Heart right ventricle (tissue), 16 donors: ENCODE measurements at regions not wholly inside any gene's neighbourhood (a gene's known extent, or its start where the extent isn't known, plus 50 kb on each side); places are given as distances from the start of the nearest gene placed in this dataset.

Experiments used
- ATAC-seq, 8 donors: fragments of 200-7000 bp; cut with Tn5 transposase; one replicate each; pipeline ENCODE4 v1.9.1; 2020; ENCODE audit warnings: mild to moderate bottlenecking in 8 of 8, moderate library complexity in 8 of 8, moderate number of reproducible peaks in 1 of 8
- DNase-seq, 2 donors: peaks; one replicate each; pipeline ENCODE4 v3.0.0-alpha.2; 2020
- H3K27ac ChIP-seq, 10 donors: fragments of 200-600 bp; sonication (generic) in 2 of 10; one replicate each; pipeline versions ENCODE4 v1.5.0 to v1.8.0; 2020 to 2022; ENCODE audit warnings: mild to moderate bottlenecking in 3 of 10
- H3K27me3 ChIP-seq, 7 donors: fragments of 200-600 bp; one replicate each; pipeline ENCODE4 v1.8.0; 2021 to 2022; ENCODE audit warnings: mild to moderate bottlenecking in 2 of 7
- H3K36me3 ChIP-seq, 9 donors: fragments of 200-600 bp; sonication (generic) in 1 of 9; one replicate each; pipeline versions ENCODE4 v1.5.0 to v1.8.0; 2020 to 2022; ENCODE audit warnings: mild to moderate bottlenecking in 2 of 9
- H3K4me1 ChIP-seq, 9 donors: fragments of 200-600 bp; sonication (generic) in 1 of 9; one replicate each; pipeline versions ENCODE4 v1.5.0 to v1.8.0; 2020 to 2022; ENCODE audit warnings: mild to moderate bottlenecking in 4 of 9
- H3K4me3 ChIP-seq, 10 donors: fragments of 200-600 bp; sonication (generic) in 2 of 10; one replicate each; pipeline versions ENCODE4 v1.5.0 to v1.8.0; 2020 to 2022; ENCODE audit warnings: mild to moderate bottlenecking in 7 of 10, moderate library complexity in 2 of 10
- H3K9me3 ChIP-seq, 11 donors: fragments of 200-600 bp in 10 of 11; sonication (generic) in 2 of 11; one replicate each; pipeline versions ENCODE4 v1.5.0 to v1.8.0; 2013 to 2022; ENCODE audit warnings: mild to moderate bottlenecking in 2 of 11, control low read depth in 1 of 11, moderate library complexity in 1 of 11
- CTCF ChIP-seq, 9 donors: fragments of 200-600 bp; sonication (generic) in 2 of 9; IDR thresholded peaks; one replicate each; pipeline versions ENCODE4 v1.5.0 to v1.8.0; 2021 to 2022; ENCODE audit warnings: antibody characterized with exemption in 9 of 9, mild to moderate bottlenecking in 5 of 9, moderate library complexity in 1 of 9
- WGBS, 2 donors: extraction: QIAGEN DNeasy Blood & Tissue Kit; methylation state at CpG; one replicate each; pipeline ENCODE4 v1.1.7; 2013; ENCODE audit warnings: inconsistent platforms in 1 of 2; 5-methylcytosine and 5-hydroxymethylcytosine counted together
- intact Hi-C, 10 donors: fragments of 100-400 bp; cut with DNase I; formaldehyde crosslinking; loops; one replicate each; pipeline versions ENCODE4 v1.11.1 to v1.14.2; 2022
- donor health status: Arrhythmogenic right ventricular cardiomyopathy.
- donor health status: ischemic (EF 13 %, LVEDD 7.1; RV severe dilation, severe dysfunction).
- donor health status: healthy with polysubstance abuse.
- donor health status: DM: no; HTN: yes; CAD: no.
- donor health status: DM: no; HTN: no; CAD: no.
- donor health status: ischemic (EF 25% LVEDD 6.9; RV normal size, moderate dysfunction).
- donor health status: ischemic (EF 25% LVEDD 5.7; RV mildly dilated, moderate dysfunction).
- donor health status: healthy.
- donor health status: DM: yes; HTN: yes; CAD: no.
- donor health status: Ischemic cardiomyopathy.
- donor health status: ischemic (EF 35%, LVEDD 5.7; RV mildly dilated, moderate dysfunction).
- donor health status: nonischemic (EF 11% LVEDD 7.7; RV severe dilation, severe dysfunction).
- donor health status: DM: yes; HTN: yes; CAD: no.
- donor health status: PGD.
- donor health status: ischemic (EF 29% LVEDD 5.4; RV normal size, mild dysfunction).
- donor health status: nonischemic (EF 23%, LVEDD 6.1; RV moderate dilation, normal function).

- H3K4me1 ChIP-seq: no peaks in the 10 kb centered on the region
Observed at GRCh38 chr18:46366201-46366600, 262.0 kb downstream of the HAUS1 start.

GRCh38 chr18:46366751-46367376 is 262.7 kb downstream of the HAUS1 start:
- H3K27ac ChIP-seq: no peak overlapping the region
- no peak for TF ChIP-seq CTCF (IDR thresholded peaks at IDR 0.05)
- no peak for ATAC-seq
- H3K4me3 ChIP-seq: no peak overlapping the region
- H3K4me1 ChIP-seq: no peaks in the 10 kb centered on the region
- H3K9me3 ChIP-seq: no peaks in the 10 kb centered on the region
- H3K27me3 ChIP-seq: no peaks in the 10 kb centered on the region
- no peaks in the 10 kb centered on the region for H3K36me3 ChIP-seq
- WGBS, 2 donors: 64 to 65% methylated on average over 8 of the region's 8 CpGs
- no peak for DNase-seq
- intact Hi-C loops: no loop called here

More at GRCh38 chr18:46366201-46366600, 262.0 kb downstream of the HAUS1 start:
- 85 to 87% methylated on average over 4 of the region's 4 CpGs for WGBS, 2 donors
- Histone ChIP-seq H3K4me3 (no peak overlapping the region), H3K9me3 (no peaks in the 10 kb centered on the region), H3K27me3 (no peaks in the 10 kb centered on the region), H3K27ac (no peak overlapping the region), H3K36me3 (no peaks in the 10 kb centered on the region)
- no peak for TF ChIP-seq CTCF (IDR thresholded peaks at IDR 0.05)
- no peak for DNase-seq
- ATAC-seq: peak in 3 of 8 donors; percentile 48 to 74 (median 62)
- intact Hi-C loops: no loop called here

- H3K4me1 ChIP-seq: no peaks in the 10 kb centered on the region
- no peak for ATAC-seq
- WGBS, 2 donors: 85 to 86% methylated on average over 4 of the region's 4 CpGs
- H3K27me3 ChIP-seq: no peaks in the 10 kb centered on the region
- DNase-seq: no peak
- H3K27ac ChIP-seq: no peak overlapping the region
- no peak overlapping the region for H3K4me3 ChIP-seq
- H3K9me3 ChIP-seq: no peaks in the 10 kb centered on the region
- no peaks in the 10 kb centered on the region for H3K36me3 ChIP-seq
- intact Hi-C loops: no loop called here
- no peak for TF ChIP-seq CTCF (IDR thresholded peaks at IDR 0.05)
Observed at GRCh38 chr18:46369323-46369722, 265.1 kb downstream of the HAUS1 start.

- H3K4me3 ChIP-seq: no peak overlapping the region
- TF ChIP-seq CTCF (IDR thresholded peaks at IDR 0.05): no peak
- no peak overlapping the region for H3K27ac ChIP-seq
- ATAC-seq (no peak), DNase-seq (no peak)
- no peaks in the 10 kb centered on the region for H3K9me3 ChIP-seq
- WGBS, 2 donors: 93% methylated on average over 7 of the region's 7 CpGs
- no peaks in the 10 kb centered on the region for H3K36me3 ChIP-seq
- H3K27me3 ChIP-seq: no peaks in the 10 kb centered on the region
- peaks cover 0 to 7% (median 0%) of the 10 kb centered on the region in 9 donors for H3K4me1 ChIP-seq
- intact Hi-C loops: no loop called here
Observed at GRCh38 chr18:46370898-46371297, 266.7 kb downstream of the HAUS1 start.
